K562 (cell line): ENCODE measurements at regions not wholly inside any gene's neighbourhood (a gene's known extent, or its start where the extent isn't known, plus 50 kb on each side); places are given as distances from the start of the nearest gene placed in this dataset.

Experiments used
- ATAC-seq: fragments of 200-7000 bp; cut with Tn5 transposase; 3 replicates; pipeline ENCODE4 v1.9.1; 2020; ENCODE audit warnings: moderate library complexity
- BruUV-seq: library from RNA; stranded (reverse); fragments of 400-500 nt; replicated peaks from 2 replicates; lab custom pipeline; 2021; lab: Mats Ljungman, UMichigan
- CTCF ChIA-PET: fragments of 300-600 bp; formaldehyde crosslinking; extraction: SDS; loops from one replicate; lab custom pipeline; 2021; ENCODE audit warnings: low intra/inter-chr PET ratio; lab: Yijun Ruan, JAX
- POLR2A ChIA-PET: fragments of 300-600, 350-650 bp; sonication (Branson Sonifier 250); formaldehyde crosslinking; extraction: SDS; loops from one replicate; lab custom pipeline; 2021; ENCODE audit warnings: antibody characterized with exemption, inconsistent platforms; lab: Yijun Ruan, JAX
- DNase-seq, 4 experiments: peaks; one replicate each; pipeline versions ENCODE4 v3.0.0 to v3.0.0-alpha.2; 2011 to 2018; ENCODE audit warnings: low spot score in 3 of 4, mixed read lengths in 3 of 4; ENCODE audit errors: extremely low read depth in 1 of 4
- FAIRE-seq: peaks from 2 replicates; lab custom pipeline; 2011; peaks lifted over from hg19 to GRCh38; lab: Jason Lieb, UNC
- H2AFZ ChIP-seq: 2 replicates; pipeline ENCODE4 v1.6.0; 2011; ENCODE audit warnings: low read depth, low read length, control low read depth, inconsistent platforms
- H3K27ac ChIP-seq: fragments of 200-600 bp; 3 replicates; pipeline ENCODE4 v1.8.0; 2011; ENCODE audit warnings: low read depth, mild to moderate bottlenecking, control low read depth, inconsistent platforms, low read length, moderate library complexity, mixed read lengths; ENCODE audit errors: extremely low read depth
- H3K27me3 ChIP-seq, 2 experiments: fragments of 300-600 bp in 1 of 2; 2 replicates in 1 of 2; 3 replicates in 1 of 2; pipeline versions ENCODE4 v1.6.0 to v1.8.0; 2011; ENCODE audit warnings: inconsistent platforms in 2 of 2, low read length in 2 of 2, mild to moderate bottlenecking in 1 of 2, mixed read lengths in 1 of 2, moderate library complexity in 1 of 2; ENCODE audit not compliant: control insufficient read depth in 2 of 2, insufficient read depth in 2 of 2
- H3K36me3 ChIP-seq: fragments of 300-600 bp; 3 replicates; pipeline ENCODE4 v1.8.0; 2011; ENCODE audit warnings: mild to moderate bottlenecking, low read length, inconsistent platforms; ENCODE audit not compliant: control insufficient read depth, insufficient read depth
- H3K4me1 ChIP-seq, 2 experiments: fragments of 200-600 bp in 1 of 2; replicated peaks in 1 of 2; 2 replicates in 1 of 2; 3 replicates in 1 of 2; pipeline versions ENCODE4 v1.5.1 to v1.8.0; 2011; ENCODE audit warnings: inconsistent platforms in 2 of 2, low read length in 2 of 2, mild to moderate bottlenecking in 1 of 2, mixed read lengths in 1 of 2, moderate library complexity in 1 of 2; ENCODE audit not compliant: control insufficient read depth in 2 of 2, insufficient read depth in 2 of 2
- H3K4me2 ChIP-seq: 2 replicates; pipeline ENCODE4 v1.6.1; 2011; ENCODE audit warnings: low read length, control low read depth, inconsistent platforms, mixed read lengths; ENCODE audit not compliant: insufficient read depth
- H3K4me3 ChIP-seq: fragments of 200-600 bp; sonication (generic), shearing (Covaris generic); 2 replicates; pipeline ENCODE4 v1.5.1; 2016; ENCODE audit warnings: control low read depth, inconsistent platforms
- H3K79me2 ChIP-seq: fragments of 200-600 bp; 3 replicates; pipeline ENCODE4 v1.8.0; 2011; ENCODE audit warnings: low read length, inconsistent platforms; ENCODE audit not compliant: control insufficient read depth, insufficient read depth
- H3K9ac ChIP-seq, 2 experiments: 2 replicates each; pipeline versions ENCODE4 v1.6.0 to v1.6.1; 2011; ENCODE audit warnings: low read depth in 2 of 2, low read length in 2 of 2, control low read depth in 1 of 2, inconsistent platforms in 1 of 2, mild to moderate bottlenecking in 1 of 2, mixed read lengths in 1 of 2; ENCODE audit not compliant: insufficient read depth in 1 of 2
- H3K9me1 ChIP-seq: one replicate; pipeline ENCODE4 v1.6.0; 2011; ENCODE audit warnings: inconsistent platforms, mild to moderate bottlenecking, low read length, moderate library complexity; ENCODE audit not compliant: control insufficient read depth, insufficient read depth
- H3K9me3 ChIP-seq: replicated peaks from 2 replicates; pipeline ENCODE4 v1.5.1; 2011; ENCODE audit warnings: low read depth, low read length, inconsistent platforms; ENCODE audit not compliant: control insufficient read depth, insufficient read depth
- H4K20me1 ChIP-seq: replicated peaks from 2 replicates; pipeline ENCODE4 v1.6.1; 2011; ENCODE audit warnings: low read length, inconsistent platforms, mixed read lengths; ENCODE audit not compliant: control insufficient read depth, insufficient read depth
- BRD9 ChIP-seq: fragments of 450-650 bp; IDR thresholded peaks from 2 replicates; pipeline ENCODE4 v1.6.1; 2018; ENCODE audit warnings: low read depth; ENCODE audit not compliant: partially characterized antibody
- CAMTA2 ChIP-seq: fragments of 250-450 bp; sonication (Bioruptor Pico); conservative IDR thresholded peaks from 2 replicates; pipeline ENCODE4 v1.5.1; 2022
- CGGBP1 ChIP-seq: fragments of 250-450 bp; sonication (Bioruptor Pico); IDR thresholded peaks from 2 replicates; pipeline ENCODE4 v1.9.0; 2021; ENCODE audit warnings: mild to moderate bottlenecking
- FOXJ2 ChIP-seq: fragments of 200-800 bp; sonication (Bioruptor generic); IDR thresholded peaks from 2 replicates; pipeline ENCODE4 v1.6.1; 2016; ENCODE audit warnings: missing genetic modification characterization, missing compliant biosample characterization
- FOXM1 ChIP-seq, 2 experiments: fragments of 450-650 bp in 1 of 2; sonication (generic) in 1 of 2; formaldehyde crosslinking in 1 of 2; IDR thresholded peaks; 2 replicates each; pipeline versions ENCODE4 v1.6.1 to v1.9.0; 2017 to 2022; ENCODE audit warnings: low read depth in 2 of 2, mild to moderate bottlenecking in 2 of 2, missing genetic modification reagents in 1 of 2, moderate library complexity in 1 of 2
- JUN ChIP-seq, 2 experiments: sonication (generic) in 1 of 2; formaldehyde crosslinking in 1 of 2; IDR thresholded peaks; 2 replicates each; pipeline versions ENCODE4 v1.6.1 to v1.8.0; 2012 to 2022; ENCODE audit warnings: borderline replicate concordance in 2 of 2, mild to moderate bottlenecking in 2 of 2, improper control_type of control experiment in 1 of 2, low read depth in 1 of 2, low read length in 1 of 2, missing genetic modification reagents in 1 of 2
- KLF13 ChIP-seq: fragments of 450-650 bp; IDR thresholded peaks from 2 replicates; pipeline ENCODE4 v1.6.1; 2016; ENCODE audit warnings: missing genetic modification characterization, low read depth, mild to moderate bottlenecking, missing compliant biosample characterization, moderate library complexity, borderline replicate concordance
- NELFE ChIP-seq: IDR thresholded peaks from 2 replicates; pipeline ENCODE4 v1.6.1; 2011; ENCODE audit warnings: mild to moderate bottlenecking; ENCODE audit not compliant: insufficient read depth, insufficient read length
- NFATC3 ChIP-seq: fragments of 450-650 bp; IDR thresholded peaks from 2 replicates; pipeline ENCODE4 v1.6.1; 2017; ENCODE audit warnings: mild to moderate bottlenecking
- NONO ChIP-seq, 2 experiments: fragments of 200-400 bp in 1 of 2; fragments of 450-650 bp in 1 of 2; formaldehyde crosslinking in 1 of 2; IDR thresholded peaks; 2 replicates each; pipeline ENCODE4 v1.6.1; 2017; ENCODE audit warnings: low read depth in 2 of 2, mild to moderate bottlenecking in 2 of 2, moderate library complexity in 2 of 2, low read length in 1 of 2
- NRF1 ChIP-seq, 2 experiments: fragments of 450-650 bp; IDR thresholded peaks in 1 of 2; conservative IDR thresholded peaks in 1 of 2; 2 replicates each; pipeline ENCODE4 v1.6.1; 2014; ENCODE audit warnings: mild to moderate bottlenecking in 2 of 2
- ZBTB11 ChIP-seq, 3 experiments: fragments of 200-800 bp in 1 of 3; fragments of 250-450 bp in 1 of 3; fragments of 450-650 bp in 1 of 3; sonication (Bioruptor Pico) in 1 of 3; sonication (Bioruptor generic) in 1 of 3; formaldehyde crosslinking in 1 of 3; IDR thresholded peaks; 2 replicates each; pipeline versions ENCODE4 v1.6.1 to v1.8.0; 2016 to 2022; ENCODE audit warnings: mild to moderate bottlenecking in 2 of 3, missing genetic modification characterization in 2 of 3, missing compliant biosample characterization in 1 of 3, moderate library complexity in 1 of 3
- ZEB2 ChIP-seq: fragments of 450-650 bp; IDR thresholded peaks from 2 replicates; pipeline ENCODE4 v1.6.1; 2016
- ZFPM2 ChIP-seq: fragments of 250-450 bp; sonication (Bioruptor Pico); IDR thresholded peaks from 2 replicates; pipeline ENCODE4 v1.5.1; 2022; ENCODE audit warnings: mild to moderate bottlenecking
- ZNF324 ChIP-seq: fragments of 250-450 bp; sonication (Bioruptor Pico); IDR thresholded peaks from 2 replicates; pipeline ENCODE4 v1.4.0; 2020; ENCODE audit warnings: mild to moderate bottlenecking
- ZNF77 ChIP-seq: fragments of 250-450 bp; sonication (Bioruptor Pico); IDR thresholded peaks from 2 replicates; pipeline ENCODE4 v1.5.0; 2020
- WGBS: fragments of 100-300 bp; shearing (Covaris generic); methylation state at CpG from one replicate; pipeline ENCODE4 v1.1.6; 2016; ENCODE audit warnings: low coverage, mixed read lengths; ENCODE audit not compliant: insufficient coverage; ENCODE audit errors: missing lambda C conversion rate; 5-methylcytosine and 5-hydroxymethylcytosine counted together
- in situ Hi-C: fragments of 300-500 bp; cut with MboI; formaldehyde crosslinking; loops from 4 replicates; pipeline ENCODE4 v1.15.0; 2018; ENCODE audit warnings: inconsistent platforms, mixed read lengths
- intact Hi-C: fragments of 100-400 bp; cut with micrococcal nuclease; formaldehyde crosslinking; loops from 2 replicates; pipeline ENCODE4 v1.14.2; 2022

DNA sequence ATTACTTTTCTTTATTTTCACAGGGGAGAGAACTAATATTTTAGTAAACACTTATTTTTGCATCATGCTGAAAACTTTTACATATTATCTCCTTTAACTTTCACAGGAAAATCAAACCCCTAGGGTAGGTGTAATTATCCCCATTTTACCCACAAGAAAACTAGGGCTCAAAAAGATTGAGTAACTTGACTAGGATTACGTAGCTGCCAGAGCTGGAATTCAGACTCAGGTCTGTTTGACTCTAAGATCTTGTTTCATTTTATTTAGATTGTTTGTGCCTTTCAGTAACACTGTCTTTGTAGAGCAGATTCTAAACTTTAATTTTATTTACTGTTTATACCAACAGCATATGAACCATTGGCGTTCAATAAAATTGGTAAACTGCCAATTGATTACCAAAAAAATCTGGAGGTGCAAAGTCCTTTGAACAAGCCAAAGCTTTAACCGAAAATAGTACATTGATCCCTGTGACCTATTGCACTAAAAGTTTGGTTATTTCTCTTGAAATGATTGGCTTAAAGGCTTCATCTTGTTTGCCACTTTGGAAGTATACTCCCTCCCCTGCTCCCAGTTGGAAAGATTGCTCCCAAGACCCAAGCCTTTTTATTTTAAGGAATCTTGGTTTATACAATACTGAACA is 71.0 kb upstream of the WDR26 start:
- Histone ChIP-seq H3K36me3 (no peaks in the 10 kb centered on the region), H3K4me1 (peaks cover 44 to 50% of the 10 kb centered on the region in 2 experiments), H3K4me2 (no peak overlapping the region), H3K9ac (no peak overlapping the region), H3K27ac (no peak overlapping the region), H4K20me1 (no peaks in the 10 kb centered on the region), H3K79me2 (no peaks in the 10 kb centered on the region), H3K27me3 (no peaks in the 10 kb centered on the region), H3K9me3 (no peaks in the 10 kb centered on the region), H3K9me1 (no peaks in the 10 kb centered on the region), H3K4me3 (no peak overlapping the region), H2AFZ (no peak overlapping the region)
- 76% methylated on average over 3 of the region's 3 CpGs for WGBS
- POLR2A ChIA-PET = interaction anchor here (0.6 kb wide), 1 partner anchor 1425 kb away, joined by 3 read pairs; no protein-coding TSS in a partner anchor
- intact Hi-C loops (no loop called here), in situ Hi-C loops (loop anchor here (5.0 kb wide), 1 partner anchor 422 kb away; the partner anchor contains the start of gene DNAH14)
- ATAC-seq (no peak), FAIRE-seq (no peak), DNase-seq (no peak)
- no TSS peak for BruUV-seq
- TF ChIP-seq JUN (IDR thresholded peaks at IDR 0.05; ENCODE audit: borderline replicate concordance, low read depth, low read length) = no peak
- TF ChIP-seq JUN (CRISPR knock-in tag; IDR thresholded peaks at IDR 0.05; ENCODE audit: borderline replicate concordance) = no peak
- TF ChIP-seq KLF13 = no peak
- TF ChIP-seq NONO (IDR thresholded peaks at IDR 0.05; ENCODE audit: low read depth in 2 of 2, low read length in 1 of 2) = no peak
- TF ChIP-seq CGGBP1 (CRISPR knock-in tag) = no peak
- no peak for TF ChIP-seq NRF1 (conservative IDR thresholded peaks at IDR 0.05 in 1 of 2, IDR thresholded peaks at IDR 0.05 in 1 of 2)
- TF ChIP-seq FOXM1 (IDR thresholded peaks at IDR 0.05; ENCODE audit: low read depth) = no peak
- TF ChIP-seq FOXM1 (CRISPR knock-in tag; IDR thresholded peaks at IDR 0.05; ENCODE audit: low read depth) = no peak
- no peak for TF ChIP-seq ZEB2
- no peak for TF ChIP-seq BRD9
- TF ChIP-seq ZNF324 (CRISPR knock-in tag) = no peak
- no peak for TF ChIP-seq ZBTB11 (CRISPR knock-in tag; IDR thresholded peaks at IDR 0.05)
- TF ChIP-seq ZFPM2 (CRISPR knock-in tag) = no peak
- TF ChIP-seq ZNF77 = no peak
- no peak for TF ChIP-seq NELFE
- TF ChIP-seq FOXJ2 = no peak
- TF ChIP-seq NFATC3 = no peak
- TF ChIP-seq CAMTA2 (CRISPR knock-in tag) = no peak
- CTCF ChIA-PET = no interaction called here
